DND-41 (cell line): ENCODE measurements at regions not wholly inside any gene's neighbourhood (a gene's known extent, or its start where the extent isn't known, plus 50 kb on each side); places are given as distances from the start of the nearest gene placed in this dataset.

ENCODE experiments used
- CTCF ChIP-seq: IDR thresholded peaks from 2 replicates; pipeline ENCODE4 v1.5.1; 2012; ENCODE audit warnings: borderline replicate concordance, low read length, moderate library complexity, mild to moderate bottlenecking; ENCODE audit not compliant: poor library complexity, severe bottlenecking; ENCODE audit errors: extremely low read depth
- EZH2 ChIP-seq: IDR thresholded peaks from 3 replicates; pipeline ENCODE4 v1.6.1; 2012; ENCODE audit warnings: borderline replicate concordance, low read depth, mild to moderate bottlenecking, moderate library complexity, low read length, inconsistent platforms; ENCODE audit not compliant: severe bottlenecking

- no peak for TF ChIP-seq CTCF
- no peak for TF ChIP-seq EZH2
Observed at GRCh38 chr15:66897416-66897815, 168.0 kb upstream of the SMAD3 start.
